ENCODE measurements at regions not wholly inside any gene's neighbourhood (a gene's known extent, or its start where the extent isn't known, plus 50 kb on each side); places are given as distances from the start of the nearest gene placed in this dataset.

GRCh38 chr7:46160861-46161260, 239.8 kb upstream of the IGFBP3 start:
- CTCF ChIA-PET = no interaction called here
- H3K27me3 Mint-ChIP-seq (ENCODE audit: low read depth) = no peaks in the 10 kb centered on the region
- H3K27ac Mint-ChIP-seq = no peak overlapping the region; the same call in 1 of the 2 replicates
- no peaks in the 10 kb centered on the region for H3K36me3 Mint-ChIP-seq
- no peak for DNase-seq (ENCODE audit: low spot score)
- TF ChIP-seq JAZF1 (CRISPR knock-in tag; IDR thresholded peaks at IDR 0.05) (no peak), JUN (CRISPR knock-in tag; IDR thresholded peaks at IDR 0.05) (no peak), ARID4B (CRISPR knock-in tag; IDR thresholded peaks at IDR 0.05; ENCODE audit: borderline replicate concordance) (no peak), ETV6 (CRISPR knock-in tag; IDR thresholded peaks at IDR 0.05) (no peak), ZNF121 (CRISPR knock-in tag; IDR thresholded peaks at IDR 0.05) (no peak), NFYB (CRISPR knock-in tag; conservative IDR thresholded peaks at IDR 0.05; ENCODE audit: low read depth) (no peak), CTCF (IDR thresholded peaks at IDR 0.05) (no peak), ZNF281 (CRISPR knock-in tag; IDR thresholded peaks at IDR 0.05) (no peak)
- TF ChIP-seq, protein P1, sequence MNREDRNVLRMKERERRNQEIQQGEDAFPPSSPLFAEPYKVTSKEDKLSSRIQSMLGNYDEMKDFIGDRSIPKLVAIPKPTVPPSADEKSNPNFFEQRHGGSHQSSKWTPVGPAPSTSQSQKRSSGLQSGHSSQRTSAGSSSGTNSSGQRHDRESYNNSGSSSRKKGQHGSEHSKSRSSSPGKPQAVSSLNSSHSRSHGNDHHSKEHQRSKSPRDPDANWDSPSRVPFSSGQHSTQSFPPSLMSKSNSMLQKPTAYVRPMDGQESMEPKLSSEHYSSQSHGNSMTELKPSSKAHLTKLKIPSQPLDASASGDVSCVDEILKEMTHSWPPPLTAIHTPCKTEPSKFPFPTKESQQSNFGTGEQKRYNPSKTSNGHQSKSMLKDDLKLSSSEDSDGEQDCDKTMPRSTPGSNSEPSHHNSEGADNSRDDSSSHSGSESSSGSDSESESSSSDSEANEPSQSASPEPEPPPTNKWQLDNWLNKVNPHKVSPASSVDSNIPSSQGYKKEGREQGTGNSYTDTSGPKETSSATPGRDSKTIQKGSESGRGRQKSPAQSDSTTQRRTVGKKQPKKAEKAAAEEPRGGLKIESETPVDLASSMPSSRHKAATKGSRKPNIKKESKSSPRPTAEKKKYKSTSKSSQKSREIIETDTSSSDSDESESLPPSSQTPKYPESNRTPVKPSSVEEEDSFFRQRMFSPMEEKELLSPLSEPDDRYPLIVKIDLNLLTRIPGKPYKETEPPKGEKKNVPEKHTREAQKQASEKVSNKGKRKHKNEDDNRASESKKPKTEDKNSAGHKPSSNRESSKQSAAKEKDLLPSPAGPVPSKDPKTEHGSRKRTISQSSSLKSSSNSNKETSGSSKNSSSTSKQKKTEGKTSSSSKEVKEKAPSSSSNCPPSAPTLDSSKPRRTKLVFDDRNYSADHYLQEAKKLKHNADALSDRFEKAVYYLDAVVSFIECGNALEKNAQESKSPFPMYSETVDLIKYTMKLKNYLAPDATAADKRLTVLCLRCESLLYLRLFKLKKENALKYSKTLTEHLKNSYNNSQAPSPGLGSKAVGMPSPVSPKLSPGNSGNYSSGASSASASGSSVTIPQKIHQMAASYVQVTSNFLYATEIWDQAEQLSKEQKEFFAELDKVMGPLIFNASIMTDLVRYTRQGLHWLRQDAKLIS (CRISPR knock-in tag; IDR thresholded peaks at IDR 0.05; ENCODE audit: borderline replicate concordance) = no peak
- TF ChIP-seq, protein P2, sequence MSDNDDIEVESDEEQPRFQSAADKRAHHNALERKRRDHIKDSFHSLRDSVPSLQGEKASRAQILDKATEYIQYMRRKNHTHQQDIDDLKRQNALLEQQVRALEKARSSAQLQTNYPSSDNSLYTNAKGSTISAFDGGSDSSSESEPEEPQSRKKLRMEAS (CRISPR knock-in tag; IDR thresholded peaks at IDR 0.05) = no peak
- H3K4me1 Mint-ChIP-seq = peaks cover 9% of the 10 kb centered on the region
- POLR2A ChIA-PET = no interaction called here
- no peak for ATAC-seq
- H3K4me3 Mint-ChIP-seq = no peak overlapping the region
- no peaks in the 10 kb centered on the region for H3K9me3 Mint-ChIP-seq

DNA sequence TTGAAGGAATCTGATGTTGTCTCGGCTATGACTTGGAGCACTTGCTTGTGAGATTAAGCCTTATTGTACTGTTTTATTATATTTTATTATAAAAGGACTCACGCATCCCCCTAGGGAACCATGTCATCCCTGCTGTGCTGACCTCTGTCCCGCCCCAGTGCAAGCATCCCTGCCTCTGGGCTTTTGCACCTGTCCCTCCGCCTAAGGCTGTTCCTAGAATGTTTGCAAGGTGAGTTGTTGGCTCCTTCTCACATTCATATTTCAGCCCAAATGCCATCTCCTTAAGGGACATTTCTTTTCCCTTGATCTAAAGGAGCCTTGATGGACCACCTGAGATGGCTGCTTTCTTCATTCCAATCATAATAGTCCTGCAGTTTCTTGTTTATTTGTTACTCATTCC, 236.9 kb upstream of the IGFBP3 start:
- ChIA-PET POLR2A (no interaction called here), CTCF (no interaction called here)
- Mint-ChIP-seq H3K9me3 (no peaks in the 10 kb centered on the region), H3K27ac (no peak overlapping the region), H3K27me3 (ENCODE audit: low read depth) (no peaks in the 10 kb centered on the region), H3K4me3 (no peak overlapping the region), H3K36me3 (no peaks in the 10 kb centered on the region), H3K4me1 (peaks cover 12% of the 10 kb centered on the region)
- DNase-seq (ENCODE audit: low spot score) = no peak
- no peak for ATAC-seq
- TF ChIP-seq MXD4 (CRISPR knock-in tag; IDR thresholded peaks at IDR 0.05; ENCODE audit: borderline replicate concordance) = no peak
- TF ChIP-seq ZNF263 (CRISPR knock-in tag; IDR thresholded peaks at IDR 0.05; ENCODE audit: low read depth) = no peak
- no peak for TF ChIP-seq FOXK1 (CRISPR knock-in tag; IDR thresholded peaks at IDR 0.05)
- no peak for TF ChIP-seq ZBTB43 (CRISPR knock-in tag; IDR thresholded peaks at IDR 0.05)
- TF ChIP-seq ZNF219 (CRISPR knock-in tag; IDR thresholded peaks at IDR 0.05; ENCODE audit: borderline replicate concordance) = no peak
- no peak for TF ChIP-seq JAZF1 (CRISPR knock-in tag; IDR thresholded peaks at IDR 0.05)
- no peak for TF ChIP-seq RELA (CRISPR knock-in tag; IDR thresholded peaks at IDR 0.05; ENCODE audit: borderline replicate concordance)
- no peak for TF ChIP-seq SP1 (CRISPR knock-in tag; conservative IDR thresholded peaks at IDR 0.05)
- TF ChIP-seq, protein P3, sequence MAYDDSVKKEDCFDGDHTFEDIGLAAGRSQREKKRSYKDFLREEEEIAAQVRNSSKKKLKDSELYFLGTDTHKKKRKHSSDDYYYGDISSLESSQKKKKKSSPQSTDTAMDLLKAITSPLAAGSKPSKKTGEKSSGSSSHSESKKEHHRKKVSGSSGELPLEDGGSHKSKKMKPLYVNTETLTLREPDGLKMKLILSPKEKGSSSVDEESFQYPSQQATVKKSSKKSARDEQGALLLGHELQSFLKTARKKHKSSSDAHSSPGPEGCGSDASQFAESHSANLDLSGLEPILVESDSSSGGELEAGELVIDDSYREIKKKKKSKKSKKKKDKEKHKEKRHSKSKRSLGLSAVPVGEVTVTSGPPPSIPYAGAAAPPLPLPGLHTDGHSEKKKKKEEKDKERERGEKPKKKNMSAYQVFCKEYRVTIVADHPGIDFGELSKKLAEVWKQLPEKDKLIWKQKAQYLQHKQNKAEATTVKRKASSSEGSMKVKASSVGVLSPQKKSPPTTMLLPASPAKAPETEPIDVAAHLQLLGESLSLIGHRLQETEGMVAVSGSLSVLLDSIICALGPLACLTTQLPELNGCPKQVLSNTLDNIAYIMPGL (CRISPR knock-in tag; IDR thresholded peaks at IDR 0.05) = no peak
- TF ChIP-seq ZNF138 (CRISPR knock-in tag; conservative IDR thresholded peaks at IDR 0.05) = no peak
- no peak for TF ChIP-seq HMGA2 (CRISPR knock-in tag; IDR thresholded peaks at IDR 0.05)
